Natural killer cell treated with Interleukin-12 subunit alpha and Interleukin-12 subunit beta and Interleukin-15 and Interleukin-18, amount 100 ng/mL, for 72 hours (primary cell): ENCODE measurements at regions not wholly inside any gene's neighbourhood (a gene's known extent, or its start where the extent isn't known, plus 50 kb on each side); places are given as distances from the start of the nearest gene placed in this dataset.
"Not testable (repeated sequence)": the region's sequence is repeated elsewhere in the genome, so short reads cannot be mapped to it uniquely, and the experiment has no call there.

Experiments used
- ATAC-seq, 2 donors: fragments of 150-1000 bp; cut with Tn5 transposase in 1 of 2; sonication (Bioruptor Pico), chemical (Tn5 transposase) in 1 of 2; 2 replicates each; pipeline ENCODE4 v1.10.0; 2021
- DNase-seq: peaks from one replicate; pipeline ENCODE4 v3.0.0; 2022; ENCODE audit warnings: low spot score
- H3K27ac Mint-ChIP-seq, 2 donors: 1 replicate in 1 of 2; 2 replicates in 1 of 2; pipeline ENCODE4 v1.8.0; 2022; ENCODE audit warnings: mixed read lengths in 2 of 2, mild to moderate bottlenecking in 1 of 2, moderate library complexity in 1 of 2
- H3K27me3 Mint-ChIP-seq, 2 donors: 1 replicate in 1 of 2; 2 replicates in 1 of 2; pipeline ENCODE4 v1.8.0; 2022; ENCODE audit warnings: mixed read lengths in 2 of 2
- H3K36me3 Mint-ChIP-seq: one replicate; pipeline ENCODE4 v1.8.0; 2022; ENCODE audit warnings: mixed read lengths
- H3K4me1 Mint-ChIP-seq, 2 donors: 1 replicate in 1 of 2; 2 replicates in 1 of 2; pipeline ENCODE4 v1.8.0; 2022; ENCODE audit warnings: low read depth in 2 of 2, mixed read lengths in 2 of 2, mild to moderate bottlenecking in 1 of 2
- H3K4me3 Mint-ChIP-seq: one replicate; pipeline ENCODE4 v1.8.0; 2022; ENCODE audit warnings: mixed read lengths
- H3K9me3 Mint-ChIP-seq: 2 replicates; pipeline ENCODE4 v1.8.0; 2022; ENCODE audit warnings: mixed read lengths

DNA sequence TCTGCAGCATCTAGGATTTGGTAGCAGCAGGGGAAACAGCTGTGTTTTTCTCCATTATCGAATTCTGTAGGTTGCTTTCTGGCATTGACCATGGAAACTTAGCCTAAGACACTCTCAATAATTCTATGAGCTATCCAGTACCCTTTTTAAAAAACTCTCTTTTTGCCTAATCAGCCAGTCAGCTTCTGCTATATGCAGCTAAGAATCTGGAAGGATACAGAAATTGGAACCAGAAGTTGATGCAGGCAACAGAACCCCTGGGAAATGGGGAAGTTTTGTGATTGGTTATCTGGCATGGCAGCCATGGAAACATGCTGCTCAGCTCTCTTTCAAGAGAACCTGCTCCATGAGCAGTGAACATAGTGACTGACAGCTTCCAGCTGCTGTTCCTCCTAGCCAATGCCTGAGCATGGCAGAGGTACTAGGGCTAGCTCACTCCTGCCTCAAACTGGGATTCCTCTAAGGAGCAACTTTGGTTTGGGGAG, 417.6 kb upstream of the MAOA start:
- Mint-ChIP-seq H3K4me3 (no peak overlapping the region), H3K36me3 (no peaks in the 10 kb centered on the region), H3K4me1 (no peaks in the 10 kb centered on the region), H3K27me3 (peaks cover 0 to 2% of the 10 kb centered on the region in 2 donors), H3K9me3 (no peaks in the 10 kb centered on the region), H3K27ac (no peak overlapping the region)
- no peak for ATAC-seq
- no peak for DNase-seq

GRCh38 chrX:43239356-43239755, 416.7 kb upstream of the MAOA start:
- Mint-ChIP-seq H3K36me3 (no peaks in the 10 kb centered on the region), H3K4me1 (no peaks in the 10 kb centered on the region), H3K9me3 (no peaks in the 10 kb centered on the region), H3K4me3 (no peak overlapping the region), H3K27ac (no peak overlapping the region), H3K27me3 (peaks cover 0 to 2% of the 10 kb centered on the region in 2 donors)
- no peak for DNase-seq
- no peak for ATAC-seq

- no peaks in the 10 kb centered on the region for H3K36me3 Mint-ChIP-seq
- no peaks in the 10 kb centered on the region for H3K4me1 Mint-ChIP-seq
- DNase-seq, result no peak
- ATAC-seq, result no peak
- H3K27me3 Mint-ChIP-seq, result peaks cover 0 to 6% of the 10 kb centered on the region in 2 donors
- H3K27ac Mint-ChIP-seq, result no peak overlapping the region
- no peak overlapping the region for H3K4me3 Mint-ChIP-seq
- H3K9me3 Mint-ChIP-seq, result no peaks in the 10 kb centered on the region
These were observed 400.5 kb upstream of the MAOA start for GRCh38 chrX:43255596-43255995.

- ATAC-seq (no peak), DNase-seq (no peak)
- Mint-ChIP-seq H3K27me3 (peaks cover 0 to 10% of the 10 kb centered on the region in 2 donors), H3K27ac (no peak overlapping the region), H3K9me3 (peaks cover 3% of the 10 kb centered on the region), H3K4me3 (no peak overlapping the region), H3K36me3 (peaks cover 5% of the 10 kb centered on the region), H3K4me1 (no peaks in the 10 kb centered on the region)
These were observed 389.6 kb upstream of the MAOA start for GRCh38 chrX:43266487-43266886.

DNA sequence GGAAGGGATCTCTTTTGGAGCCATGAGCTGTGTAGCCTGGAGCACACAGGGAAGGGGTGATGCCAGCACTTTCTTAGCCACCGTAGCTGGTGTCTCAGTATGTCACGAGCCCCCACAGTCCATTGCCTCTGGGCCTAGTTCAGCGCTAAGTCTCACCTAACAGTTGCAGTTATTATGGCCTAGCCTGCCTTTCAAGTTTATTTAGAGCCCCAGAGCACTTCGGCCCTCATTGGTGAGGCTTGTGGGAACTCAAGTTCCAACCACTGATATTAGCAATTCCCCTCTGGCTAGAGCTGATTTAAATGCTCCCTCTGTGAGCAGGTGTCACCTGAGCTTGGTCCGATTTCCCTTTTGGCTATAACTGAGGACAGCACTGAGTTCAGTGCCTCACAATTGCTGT, 388.4 kb upstream of the MAOA start:
- H3K4me3 Mint-ChIP-seq, result no peak overlapping the region
- no peak for ATAC-seq
- H3K27ac Mint-ChIP-seq, result no peak overlapping the region
- peaks cover 5% of the 10 kb centered on the region for H3K36me3 Mint-ChIP-seq
- H3K9me3 Mint-ChIP-seq, result peaks cover 3% of the 10 kb centered on the region
- DNase-seq, result no peak
- H3K4me1 Mint-ChIP-seq, result no peaks in the 10 kb centered on the region
- H3K27me3 Mint-ChIP-seq, result peaks cover 0 to 10% of the 10 kb centered on the region in 2 donors

DNA sequence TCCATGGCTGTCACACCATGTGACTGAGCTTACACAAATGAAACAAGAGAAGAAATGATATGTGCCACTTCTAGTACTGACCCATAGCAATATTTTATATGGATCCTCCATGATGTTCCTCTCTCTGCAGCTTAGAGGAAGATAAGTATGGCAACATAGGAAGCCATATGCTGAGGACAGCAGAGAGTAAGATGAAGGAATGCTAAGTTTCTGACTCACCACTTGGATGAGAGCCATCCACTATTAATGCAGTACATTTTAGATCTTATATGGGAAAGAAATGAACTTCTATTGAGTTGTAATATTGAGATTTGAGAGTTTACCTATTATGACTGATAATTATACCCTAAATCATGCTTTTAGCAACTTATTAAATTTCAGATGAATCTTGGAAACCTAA, 386.9 kb upstream of the MAOA start:
- Mint-ChIP-seq H3K4me1 (no peaks in the 10 kb centered on the region), H3K9me3 (peaks cover 3% of the 10 kb centered on the region), H3K27ac (no peak overlapping the region), H3K27me3 (peaks cover 0 to 6% of the 10 kb centered on the region in 2 donors), H3K36me3 (peaks cover 5% of the 10 kb centered on the region), H3K4me3 (no peak overlapping the region)
- no peak for DNase-seq
- no peak for ATAC-seq

GRCh38 chrX:43277879-43278278, 378.2 kb upstream of the MAOA start:
- Mint-ChIP-seq H3K9me3 (no peaks in the 10 kb centered on the region), H3K27me3 (peaks cover 0 to 6% of the 10 kb centered on the region in 2 donors), H3K4me1 (no peaks in the 10 kb centered on the region), H3K27ac (no peak overlapping the region), H3K4me3 (no peak overlapping the region), H3K36me3 (no peaks in the 10 kb centered on the region)
- DNase-seq, result no peak
- no peak for ATAC-seq

DNA sequence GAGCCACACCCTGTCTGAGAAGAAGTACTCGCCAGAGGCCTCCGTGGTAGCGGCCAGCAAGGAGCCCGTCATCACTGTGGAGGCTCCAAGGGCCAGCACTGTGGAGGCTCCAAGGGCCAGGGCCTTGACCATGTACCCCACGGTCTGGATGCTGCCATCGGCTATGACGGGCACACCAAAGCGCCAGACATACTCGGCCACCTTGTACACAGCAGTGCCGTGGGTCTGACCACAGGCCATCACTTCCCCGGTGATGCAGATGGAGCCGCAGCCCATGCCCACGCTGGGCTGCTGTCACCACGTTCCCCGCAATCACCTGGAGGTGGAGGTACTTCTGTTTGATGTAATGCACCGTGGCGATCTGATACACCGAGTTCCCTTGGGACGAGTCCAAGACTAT, 377.7 kb upstream of the MAOA start:
- Mint-ChIP-seq H3K9me3 (no peaks in the 10 kb centered on the region), H3K27me3 (peaks cover 0 to 6% of the 10 kb centered on the region in 2 donors), H3K27ac (no peak overlapping the region), H3K4me1 (no peaks in the 10 kb centered on the region), H3K36me3 (no peaks in the 10 kb centered on the region), H3K4me3 (no peak overlapping the region)
- DNase-seq, result no peak
- no peak for ATAC-seq

- peaks cover 0 to 6% of the 10 kb centered on the region in 2 donors for H3K27me3 Mint-ChIP-seq
- no peaks in the 10 kb centered on the region for H3K36me3 Mint-ChIP-seq
- H3K4me1 Mint-ChIP-seq, result no peaks in the 10 kb centered on the region
- H3K9me3 Mint-ChIP-seq, result no peaks in the 10 kb centered on the region
- ATAC-seq (no peak), DNase-seq (no peak)
- no peak overlapping the region for H3K27ac Mint-ChIP-seq
- no peak overlapping the region for H3K4me3 Mint-ChIP-seq
These were observed 376.7 kb upstream of the MAOA start for GRCh38 chrX:43279341-43279808.

DNA sequence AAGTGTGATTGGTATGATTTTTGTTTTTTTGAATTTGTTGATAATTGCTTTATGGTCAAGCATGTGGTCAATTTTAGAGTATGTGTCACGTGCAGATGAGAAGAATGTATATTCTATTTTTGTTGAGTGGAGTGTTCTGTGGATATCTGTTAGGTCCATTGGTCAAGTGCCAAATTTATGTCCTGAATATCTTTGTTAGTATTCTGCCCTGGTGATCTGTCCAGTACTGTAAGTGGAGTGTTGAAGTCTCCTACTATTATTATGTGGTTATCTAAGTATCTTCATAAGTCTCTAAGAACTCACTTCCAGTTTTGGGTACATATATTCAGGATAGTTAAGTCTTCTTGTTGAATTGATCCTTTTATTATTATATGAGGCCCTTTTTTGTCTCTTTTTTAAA, 372.9 kb upstream of the MAOA start:
- no peak for DNase-seq
- no peak for ATAC-seq
- no peak overlapping the region for H3K4me3 Mint-ChIP-seq
- no peaks in the 10 kb centered on the region for H3K4me1 Mint-ChIP-seq
- no peaks in the 10 kb centered on the region for H3K36me3 Mint-ChIP-seq
- H3K27me3 Mint-ChIP-seq, result peaks cover 0 to 3% of the 10 kb centered on the region in 2 donors
- no peak overlapping the region for H3K27ac Mint-ChIP-seq
- no peaks in the 10 kb centered on the region for H3K9me3 Mint-ChIP-seq

DNA sequence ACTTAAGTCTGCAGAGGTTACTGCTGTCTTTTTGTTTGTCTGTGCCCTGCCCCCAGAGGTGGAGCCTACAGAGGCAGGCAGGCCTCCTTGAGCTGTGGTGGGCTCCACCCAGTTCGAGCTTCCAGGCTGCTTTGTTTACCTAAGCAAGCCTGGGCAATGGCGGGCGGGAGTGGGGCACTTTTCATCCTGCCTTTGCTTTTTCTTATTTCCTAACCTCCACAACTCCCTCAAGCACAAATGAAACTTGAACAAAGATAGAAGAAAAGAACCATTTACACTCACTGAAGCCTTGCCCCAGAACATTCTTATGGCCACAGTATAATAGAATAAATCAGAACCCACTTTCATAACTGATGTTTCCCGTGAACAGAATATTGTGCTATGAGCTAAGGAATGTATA, 344.5 kb upstream of the MAOA start:
- H3K27me3 Mint-ChIP-seq, H3K4me1 Mint-ChIP-seq, DNase-seq, H3K4me3 Mint-ChIP-seq, H3K9me3 Mint-ChIP-seq, ATAC-seq, H3K36me3 Mint-ChIP-seq, H3K27ac Mint-ChIP-seq: not testable (repeated sequence)

- DNase-seq (no peak), ATAC-seq (no peak)
- H3K4me1 Mint-ChIP-seq, result no peaks in the 10 kb centered on the region
- H3K36me3 Mint-ChIP-seq, result no peaks in the 10 kb centered on the region
- no peak overlapping the region for H3K4me3 Mint-ChIP-seq
- H3K27me3 Mint-ChIP-seq, result peaks cover 0 to 6% of the 10 kb centered on the region in 2 donors
- no peak overlapping the region for H3K27ac Mint-ChIP-seq
- H3K9me3 Mint-ChIP-seq, result no peaks in the 10 kb centered on the region
These were observed 343.1 kb upstream of the MAOA start for GRCh38 chrX:43313035-43313434.

- DNase-seq (no peak), ATAC-seq (no peak)
- Mint-ChIP-seq H3K36me3 (no peaks in the 10 kb centered on the region), H3K27me3 (peaks cover 0 to 6% of the 10 kb centered on the region in 2 donors), H3K4me1 (no peaks in the 10 kb centered on the region), H3K4me3 (no peak overlapping the region), H3K27ac (no peak overlapping the region), H3K9me3 (no peaks in the 10 kb centered on the region)
These were observed 341.6 kb upstream of the MAOA start for GRCh38 chrX:43314525-43314924.

DNA sequence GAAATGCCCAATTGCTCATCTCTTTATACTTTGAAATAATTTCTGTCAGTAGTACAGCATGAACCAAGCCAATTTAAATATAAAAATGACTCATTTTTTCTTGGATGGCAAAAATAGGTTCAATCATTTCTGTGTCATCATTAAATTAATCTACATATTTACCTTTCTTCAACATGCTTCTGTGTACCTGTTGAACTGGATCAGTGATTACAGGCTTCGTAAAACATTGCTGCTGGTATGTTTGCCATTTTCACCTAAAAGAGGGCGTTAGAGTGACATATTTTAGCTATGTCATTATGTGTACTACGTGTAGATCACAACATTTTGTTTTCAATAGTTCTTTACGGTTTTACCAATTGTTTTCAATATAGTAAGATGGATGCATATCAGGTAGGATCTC, 340.5 kb upstream of the MAOA start:
- ATAC-seq (no peak), DNase-seq (no peak)
- H3K27me3 Mint-ChIP-seq, result peaks cover 0 to 6% of the 10 kb centered on the region in 2 donors
- no peaks in the 10 kb centered on the region for H3K4me1 Mint-ChIP-seq
- H3K27ac Mint-ChIP-seq, result no peak overlapping the region
- no peaks in the 10 kb centered on the region for H3K36me3 Mint-ChIP-seq
- H3K9me3 Mint-ChIP-seq, result no peaks in the 10 kb centered on the region
- no peak overlapping the region for H3K4me3 Mint-ChIP-seq

- H3K36me3 Mint-ChIP-seq, result no peaks in the 10 kb centered on the region
- DNase-seq, result no peak
- H3K9me3 Mint-ChIP-seq, result no peaks in the 10 kb centered on the region
- peaks cover 0 to 6% of the 10 kb centered on the region in 2 donors for H3K27me3 Mint-ChIP-seq
- no peak for ATAC-seq
- no peak overlapping the region for H3K27ac Mint-ChIP-seq
- H3K4me3 Mint-ChIP-seq, result no peak overlapping the region
- no peaks in the 10 kb centered on the region for H3K4me1 Mint-ChIP-seq
These were observed 340.0 kb upstream of the MAOA start for GRCh38 chrX:43316146-43316545.
